Stimulated activated CD8-positive, alpha-beta memory T cell treated with anti-CD3 and anti-CD28 coated beads, Interleukin-15, amount 100 ng/mL, for 1 hour (primary cell): ENCODE measurements at regions not wholly inside any gene's neighbourhood (a gene's known extent, or its start where the extent isn't known, plus 50 kb on each side); places are given as distances from the start of the nearest gene placed in this dataset.
A peak's percentile ranks its signal among the peaks of the same experiment; 100 is the strongest.
"Not testable (repeated sequence)": the region's sequence is repeated elsewhere in the genome, so short reads cannot be mapped to it uniquely, and the experiment has no call there.

Source experiments
- DNase-seq: peaks from one replicate; pipeline ENCODE4 v3.0.0-alpha.2; 2020; ENCODE audit warnings: low read depth

GRCh38 chr6:8993111-8993510, 557.8 kb upstream of the SLC35B3 start:
- DNase-seq = no peak

- DNase-seq = no peak
Measured at GRCh38 chr6:8991844-8992243, 556.5 kb upstream of the SLC35B3 start.

- no peak for DNase-seq
Measured at GRCh38 chr6:8990075-8990474, 554.7 kb upstream of the SLC35B3 start.

- DNase-seq = peak; percentile 27
Measured at GRCh38 chr6:8983202-8983688, 547.9 kb upstream of the SLC35B3 start.

- DNase-seq = no peak
Measured at GRCh38 chr6:8982668-8983067, 547.3 kb upstream of the SLC35B3 start.

- no peak for DNase-seq
Measured at GRCh38 chr6:8973395-8973794, 538.0 kb upstream of the SLC35B3 start.

- no peak for DNase-seq
Measured at GRCh38 chr6:8969747-8970146, 534.4 kb upstream of the SLC35B3 start.

GRCh38 chr6:8958894-8959511, 523.7 kb upstream of the SLC35B3 start:
- DNase-seq = no peak

- DNase-seq = no peak
Measured at GRCh38 chr6:8953310-8953709, 518.0 kb upstream of the SLC35B3 start.

GRCh38 chr6:8948733-8949132, 513.4 kb upstream of the SLC35B3 start:
- no peak for DNase-seq

- no peak for DNase-seq
Measured at GRCh38 chr6:8947900-8948299, 512.6 kb upstream of the SLC35B3 start.

- no peak for DNase-seq
Measured at GRCh38 chr6:8944548-8944947, 509.2 kb upstream of the SLC35B3 start.

GRCh38 chr6:8943073-8943472, 507.7 kb upstream of the SLC35B3 start:
- no peak for DNase-seq

- no peak for DNase-seq
Measured at GRCh38 chr6:8941577-8941976, 506.2 kb upstream of the SLC35B3 start.

GRCh38 chr6:8940356-8940755, 505.0 kb upstream of the SLC35B3 start:
- no peak for DNase-seq

- DNase-seq = no peak
Measured at GRCh38 chr6:8939615-8940014, 504.3 kb upstream of the SLC35B3 start.

- no peak for DNase-seq
Measured at GRCh38 chr6:8934318-8934717, 499.0 kb upstream of the SLC35B3 start.

GRCh38 chr6:8930009-8930408, 494.7 kb upstream of the SLC35B3 start:
- no peak for DNase-seq

GRCh38 chr6:8920244-8920643, 484.9 kb upstream of the SLC35B3 start:
- DNase-seq = not testable (repeated sequence)

GRCh38 chr6:8918196-8918595, 482.9 kb upstream of the SLC35B3 start:
- no peak for DNase-seq

GRCh38 chr6:8914700-8915099, 479.4 kb upstream of the SLC35B3 start:
- no peak for DNase-seq

GRCh38 chr6:8908638-8909037, 473.3 kb upstream of the SLC35B3 start:
- no peak for DNase-seq

- no peak for DNase-seq
Measured at GRCh38 chr6:8906699-8907098, 471.4 kb upstream of the SLC35B3 start.

GRCh38 chr6:8905757-8906156, 470.4 kb upstream of the SLC35B3 start:
- no peak for DNase-seq
